Muscle layer of colon (tissue), 2 donors: ENCODE measurements at regions not wholly inside any gene's neighbourhood (a gene's known extent, or its start where the extent isn't known, plus 50 kb on each side); places are given as distances from the start of the nearest gene placed in this dataset.

Experiments
- H3K27ac ChIP-seq: one replicate; pipeline ENCODE4 v1.7.0; 2013; ENCODE audit warnings: low read depth, mild to moderate bottlenecking, low read length, moderate library complexity
- H3K27me3 ChIP-seq, 2 donors: one replicate each; pipeline ENCODE4 v1.7.0; 2013; ENCODE audit warnings: low read length in 2 of 2, mild to moderate bottlenecking in 2 of 2; ENCODE audit not compliant: insufficient read depth in 2 of 2, control insufficient read depth in 1 of 2
- H3K36me3 ChIP-seq: one replicate; pipeline ENCODE4 v1.7.0; 2013; ENCODE audit warnings: mild to moderate bottlenecking, low read length; ENCODE audit not compliant: insufficient read depth
- H3K4me1 ChIP-seq: one replicate; pipeline ENCODE4 v1.7.0; 2013; ENCODE audit warnings: mild to moderate bottlenecking, low read length; ENCODE audit not compliant: insufficient read depth
- H3K4me3 ChIP-seq, 2 donors: one replicate each; pipeline ENCODE4 v1.7.0; 2013; ENCODE audit warnings: low read length in 2 of 2, low read depth in 1 of 2, mild to moderate bottlenecking in 1 of 2, moderate library complexity in 1 of 2
- H3K9ac ChIP-seq: one replicate; pipeline ENCODE4 v1.7.0; 2013; ENCODE audit warnings: low read length
- H3K9me3 ChIP-seq: one replicate; pipeline ENCODE4 v1.7.0; 2013; ENCODE audit warnings: mild to moderate bottlenecking, low read length
- donor health status: abdominal sarcoma.
- donor health status: Adenocarcinoma of cecum.

GRCh38 chr4:138964716-138965426 lies 50.7 kb upstream of the NOCT start:
- no peaks in the 10 kb centered on the region for H3K9me3 ChIP-seq
- no peak overlapping the region for H3K27ac ChIP-seq
- no peak overlapping the region for H3K9ac ChIP-seq
- H3K27me3 ChIP-seq: no peaks in the 10 kb centered on the region
- H3K4me3 ChIP-seq: no peak overlapping the region
- H3K4me1 ChIP-seq: no peaks in the 10 kb centered on the region
- no peaks in the 10 kb centered on the region for H3K36me3 ChIP-seq

- Histone ChIP-seq H3K27me3 (no peaks in the 10 kb centered on the region), H3K36me3 (no peaks in the 10 kb centered on the region), H3K9me3 (no peaks in the 10 kb centered on the region), H3K4me3 (no peak overlapping the region), H3K4me1 (no peaks in the 10 kb centered on the region), H3K9ac (no peak overlapping the region), H3K27ac (no peak overlapping the region)
These were observed 52.2 kb upstream of the NOCT start for GRCh38 chr4:138963412-138963811.

DNA sequence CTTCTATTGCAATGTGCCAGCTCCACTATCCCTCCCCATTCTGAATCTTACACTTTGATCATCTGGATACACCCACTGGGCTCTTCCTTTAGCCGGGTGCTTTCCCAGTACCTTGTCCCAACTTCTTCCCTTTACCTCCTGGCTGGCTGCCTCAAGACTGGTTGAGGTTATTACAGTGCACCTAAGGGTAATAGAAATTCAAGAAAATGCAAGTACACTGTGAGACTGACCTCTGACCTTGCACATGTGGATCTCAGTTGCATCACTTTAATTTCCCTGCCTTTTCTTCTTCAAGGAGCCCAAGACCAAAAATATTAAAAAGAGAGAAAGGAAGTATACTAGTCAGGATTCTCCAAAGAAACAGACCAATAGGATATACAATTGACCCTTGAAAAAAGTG lies 53.9 kb upstream of the NOCT start:
- no peaks in the 10 kb centered on the region for H3K9me3 ChIP-seq
- H3K9ac ChIP-seq: no peak overlapping the region
- H3K36me3 ChIP-seq: no peaks in the 10 kb centered on the region
- H3K4me1 ChIP-seq: no peaks in the 10 kb centered on the region
- no peak overlapping the region for H3K27ac ChIP-seq
- H3K4me3 ChIP-seq: no peak overlapping the region
- H3K27me3 ChIP-seq: no peaks in the 10 kb centered on the region

- no peak overlapping the region for H3K9ac ChIP-seq
- no peaks in the 10 kb centered on the region for H3K9me3 ChIP-seq
- H3K27ac ChIP-seq: no peak overlapping the region
- no peaks in the 10 kb centered on the region for H3K36me3 ChIP-seq
- H3K27me3 ChIP-seq: no peaks in the 10 kb centered on the region
- H3K4me1 ChIP-seq: no peaks in the 10 kb centered on the region
- H3K4me3 ChIP-seq: no peak overlapping the region
These were observed 54.5 kb upstream of the NOCT start for GRCh38 chr4:138961129-138961528.

DNA sequence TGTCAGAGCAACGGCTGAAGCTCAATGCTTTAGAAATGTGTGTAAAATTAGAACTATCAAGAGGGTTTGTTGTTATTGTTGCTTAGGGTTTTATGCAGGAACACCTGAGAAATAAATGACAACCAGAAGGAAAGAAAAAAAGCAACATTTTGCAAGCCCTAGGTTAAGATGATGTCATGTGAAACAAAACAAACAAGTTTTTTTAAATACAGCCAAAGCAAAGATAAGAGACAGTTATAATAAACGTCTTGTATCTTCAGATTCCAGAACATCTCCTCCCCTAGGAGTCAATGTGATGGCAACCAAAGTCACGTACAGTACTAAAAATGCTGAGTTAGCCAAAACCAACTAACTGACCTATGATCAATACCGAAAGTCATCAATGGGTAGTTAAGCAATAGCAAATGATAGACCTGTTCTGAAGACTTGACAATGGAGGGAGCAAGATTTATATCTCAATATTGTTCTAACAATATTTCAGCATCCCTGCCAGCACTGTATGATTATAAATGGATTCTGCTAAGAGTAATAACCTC lies 55.3 kb upstream of the NOCT start:
- H3K9me3 ChIP-seq: no peaks in the 10 kb centered on the region
- no peak overlapping the region for H3K9ac ChIP-seq
- no peaks in the 10 kb centered on the region for H3K27me3 ChIP-seq
- no peaks in the 10 kb centered on the region for H3K36me3 ChIP-seq
- H3K27ac ChIP-seq: no peak overlapping the region
- no peaks in the 10 kb centered on the region for H3K4me1 ChIP-seq
- H3K4me3 ChIP-seq: no peak overlapping the region

DNA sequence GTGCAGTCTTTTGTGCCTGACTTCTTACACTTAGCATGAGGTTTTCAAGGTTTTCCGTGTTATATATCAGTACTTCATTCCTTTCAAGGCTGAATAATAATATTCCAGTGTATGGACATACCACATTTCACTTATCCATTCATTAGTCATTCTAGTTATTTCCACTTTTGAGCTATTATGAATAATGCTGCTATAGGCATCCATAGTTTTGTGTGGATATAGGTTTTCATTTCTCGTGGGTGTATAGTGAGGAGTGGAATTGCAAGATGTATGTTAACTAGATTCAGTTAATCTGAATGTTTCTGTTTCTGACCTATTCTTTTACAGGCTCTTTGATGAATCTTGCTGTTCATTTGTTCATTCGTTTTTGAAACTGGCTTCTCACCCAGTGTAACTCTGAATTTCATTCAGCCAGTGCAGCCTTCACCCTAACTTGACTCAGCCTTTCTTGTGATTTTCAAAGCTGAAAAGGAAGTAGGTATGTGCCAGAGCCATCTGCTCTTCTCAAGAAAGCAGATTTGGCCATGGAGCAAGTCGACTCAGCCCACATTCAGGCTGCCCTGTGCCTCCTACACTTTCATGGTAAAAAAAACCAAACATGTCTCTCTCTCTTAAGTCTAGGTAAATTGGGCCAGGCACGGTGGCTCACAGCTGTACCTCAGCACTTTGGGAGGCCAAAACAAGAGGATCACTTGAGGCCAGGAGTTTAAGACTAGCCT lies 56.3 kb upstream of the NOCT start:
- no peaks in the 10 kb centered on the region for H3K27me3 ChIP-seq
- H3K27ac ChIP-seq: no peak overlapping the region
- H3K9me3 ChIP-seq: no peaks in the 10 kb centered on the region
- H3K4me1 ChIP-seq: no peaks in the 10 kb centered on the region
- no peaks in the 10 kb centered on the region for H3K36me3 ChIP-seq
- no peak overlapping the region for H3K4me3 ChIP-seq
- H3K9ac ChIP-seq: no peak overlapping the region

DNA sequence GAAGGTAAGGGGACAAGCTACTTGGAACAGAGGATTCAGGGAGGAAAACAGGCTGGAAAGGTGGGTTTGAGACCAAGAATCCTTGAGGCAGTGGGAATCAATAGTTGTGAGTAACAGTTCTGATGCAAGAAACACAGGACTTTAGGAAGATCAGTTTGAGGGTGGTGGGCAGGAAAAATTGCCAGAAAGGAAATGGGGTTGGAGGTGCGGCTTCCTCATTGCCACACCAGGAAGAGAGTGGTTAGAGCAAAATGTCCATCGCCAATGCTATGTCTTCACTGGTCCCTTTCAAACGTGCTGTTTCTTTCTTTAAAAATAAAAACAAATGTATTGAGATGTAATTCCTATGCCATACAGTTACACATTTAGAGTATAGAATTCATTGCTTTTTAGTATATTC lies 57.1 kb upstream of the NOCT start:
- Histone ChIP-seq H3K36me3 (no peaks in the 10 kb centered on the region), H3K4me1 (no peaks in the 10 kb centered on the region), H3K9ac (no peak overlapping the region), H3K27ac (no peak overlapping the region), H3K27me3 (no peaks in the 10 kb centered on the region), H3K4me3 (no peak overlapping the region), H3K9me3 (no peaks in the 10 kb centered on the region)

DNA sequence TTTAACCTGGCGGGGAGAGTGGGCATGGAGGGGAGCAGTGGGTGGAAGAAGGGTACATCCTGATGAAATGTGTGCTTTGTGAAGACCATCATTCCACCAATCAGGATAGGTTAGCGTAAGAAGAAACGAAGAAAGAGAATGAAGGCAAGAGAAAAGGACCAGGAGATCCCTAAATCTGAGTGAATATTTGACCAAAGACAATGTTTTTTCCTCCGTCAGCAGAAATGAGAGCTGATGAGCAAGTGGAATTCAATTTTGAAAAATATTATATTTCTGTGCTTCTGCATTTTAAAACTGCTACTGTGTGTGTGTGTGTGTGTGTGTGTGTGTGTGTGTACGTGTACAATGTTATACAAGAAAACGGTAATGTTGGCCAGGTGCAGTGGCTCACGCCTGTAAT lies 58.3 kb upstream of the NOCT start:
- H3K27me3 ChIP-seq: no peaks in the 10 kb centered on the region
- no peak overlapping the region for H3K4me3 ChIP-seq
- no peak overlapping the region for H3K9ac ChIP-seq
- no peaks in the 10 kb centered on the region for H3K9me3 ChIP-seq
- no peak overlapping the region for H3K27ac ChIP-seq
- H3K4me1 ChIP-seq: no peaks in the 10 kb centered on the region
- no peaks in the 10 kb centered on the region for H3K36me3 ChIP-seq

- Histone ChIP-seq H3K9ac (no peak overlapping the region), H3K4me1 (no peaks in the 10 kb centered on the region), H3K9me3 (no peaks in the 10 kb centered on the region), H3K36me3 (no peaks in the 10 kb centered on the region), H3K27me3 (no peaks in the 10 kb centered on the region), H3K4me3 (no peak overlapping the region), H3K27ac (no peak overlapping the region)
These were observed 61.2 kb upstream of the NOCT start for GRCh38 chr4:138954428-138954827.

GRCh38 chr4:138953961-138954371 lies 61.6 kb upstream of the NOCT start:
- no peak overlapping the region for H3K9ac ChIP-seq
- H3K4me1 ChIP-seq: no peaks in the 10 kb centered on the region
- no peak overlapping the region for H3K27ac ChIP-seq
- no peaks in the 10 kb centered on the region for H3K9me3 ChIP-seq
- H3K27me3 ChIP-seq: no peaks in the 10 kb centered on the region
- H3K4me3 ChIP-seq: no peak overlapping the region
- H3K36me3 ChIP-seq: no peaks in the 10 kb centered on the region

DNA sequence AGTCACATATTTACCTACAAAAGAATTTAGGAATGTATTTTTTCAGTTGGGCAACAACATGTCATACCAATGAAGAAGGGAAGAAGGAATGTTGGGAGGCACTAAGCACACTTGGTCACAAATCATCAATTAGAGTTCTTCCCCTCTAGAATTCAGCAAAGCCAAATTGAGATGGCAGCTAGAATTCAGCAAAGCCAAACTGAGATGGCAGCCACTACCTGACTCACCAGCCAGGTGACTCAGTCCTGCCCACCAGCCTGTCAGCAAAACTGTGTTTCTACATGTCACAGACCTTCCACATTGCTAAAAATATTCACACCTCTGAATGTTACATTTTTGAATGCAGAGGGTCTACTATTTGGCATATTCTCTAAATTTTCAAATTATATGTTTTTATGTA lies 63.2 kb upstream of the NOCT start:
- H3K27ac ChIP-seq: no peak overlapping the region
- H3K27me3 ChIP-seq: no peaks in the 10 kb centered on the region
- no peak overlapping the region for H3K4me3 ChIP-seq
- H3K36me3 ChIP-seq: no peaks in the 10 kb centered on the region
- H3K9me3 ChIP-seq: no peaks in the 10 kb centered on the region
- no peak overlapping the region for H3K9ac ChIP-seq
- no peaks in the 10 kb centered on the region for H3K4me1 ChIP-seq

- Histone ChIP-seq H3K27ac (no peak overlapping the region), H3K36me3 (no peaks in the 10 kb centered on the region), H3K4me3 (no peak overlapping the region), H3K9ac (no peak overlapping the region), H3K4me1 (no peaks in the 10 kb centered on the region), H3K9me3 (no peaks in the 10 kb centered on the region), H3K27me3 (no peaks in the 10 kb centered on the region)
These were observed 63.8 kb upstream of the NOCT start for GRCh38 chr4:138951764-138952163.
